ENCODE measurements at regions not wholly inside any gene's neighbourhood (a gene's known extent, or its start where the extent isn't known, plus 50 kb on each side); places are given as distances from the start of the nearest gene placed in this dataset.

GRCh38 chr9:19663570-19663969 lies 125.3 kb downstream of the SLC24A2 start:
- Histone ChIP-seq H3K4me2 (ENCODE audit: low read length) (no peak overlapping the region), H3K9ac (ENCODE audit: low read length) (no peak overlapping the region), H3K27ac (ENCODE audit: low read length) (no peak overlapping the region), H3K79me2 (ENCODE audit: low read length) (no peaks in the 10 kb centered on the region), H4K20me1 (ENCODE audit: insufficient read depth, low read length) (no peaks in the 10 kb centered on the region), H3K27me3 (ENCODE audit: low read depth, low read length) (peaks cover 28% of the 10 kb centered on the region), H3K36me3 (replicated peaks; ENCODE audit: low read depth, low read length) (no peaks in the 10 kb centered on the region), H3K9me3 (ENCODE audit: insufficient read depth, low read length) (no peaks in the 10 kb centered on the region), H3K4me1 (ENCODE audit: low read length) (peaks cover 18% of the 10 kb centered on the region), H3K4me3 (ENCODE audit: low read length) (no peak overlapping the region), H2AFZ (ENCODE audit: low read depth, low read length) (no peak overlapping the region)
- no peak for TF ChIP-seq EZH2phosphoT487 (IDR thresholded peaks at IDR 0.05; ENCODE audit: low read depth)
- TF ChIP-seq, protein P1, sequence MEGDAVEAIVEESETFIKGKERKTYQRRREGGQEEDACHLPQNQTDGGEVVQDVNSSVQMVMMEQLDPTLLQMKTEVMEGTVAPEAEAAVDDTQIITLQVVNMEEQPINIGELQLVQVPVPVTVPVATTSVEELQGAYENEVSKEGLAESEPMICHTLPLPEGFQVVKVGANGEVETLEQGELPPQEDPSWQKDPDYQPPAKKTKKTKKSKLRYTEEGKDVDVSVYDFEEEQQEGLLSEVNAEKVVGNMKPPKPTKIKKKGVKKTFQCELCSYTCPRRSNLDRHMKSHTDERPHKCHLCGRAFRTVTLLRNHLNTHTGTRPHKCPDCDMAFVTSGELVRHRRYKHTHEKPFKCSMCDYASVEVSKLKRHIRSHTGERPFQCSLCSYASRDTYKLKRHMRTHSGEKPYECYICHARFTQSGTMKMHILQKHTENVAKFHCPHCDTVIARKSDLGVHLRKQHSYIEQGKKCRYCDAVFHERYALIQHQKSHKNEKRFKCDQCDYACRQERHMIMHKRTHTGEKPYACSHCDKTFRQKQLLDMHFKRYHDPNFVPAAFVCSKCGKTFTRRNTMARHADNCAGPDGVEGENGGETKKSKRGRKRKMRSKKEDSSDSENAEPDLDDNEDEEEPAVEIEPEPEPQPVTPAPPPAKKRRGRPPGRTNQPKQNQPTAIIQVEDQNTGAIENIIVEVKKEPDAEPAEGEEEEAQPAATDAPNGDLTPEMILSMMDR (IDR thresholded peaks at IDR 0.05; ENCODE audit: low read depth, low read length): no peak

GRCh38 chr9:19662213-19662612 lies 126.6 kb downstream of the SLC24A2 start:
- Histone ChIP-seq H3K27me3 (ENCODE audit: low read depth, low read length) (peaks cover 28% of the 10 kb centered on the region), H3K79me2 (ENCODE audit: low read length) (no peaks in the 10 kb centered on the region), H4K20me1 (ENCODE audit: insufficient read depth, low read length) (no peaks in the 10 kb centered on the region), H3K9me3 (ENCODE audit: insufficient read depth, low read length) (no peaks in the 10 kb centered on the region), H3K27ac (ENCODE audit: low read length) (no peak overlapping the region), H3K4me1 (ENCODE audit: low read length) (peaks cover 18% of the 10 kb centered on the region), H3K4me2 (ENCODE audit: low read length) (no peak overlapping the region), H3K4me3 (ENCODE audit: low read length) (no peak overlapping the region), H3K36me3 (replicated peaks; ENCODE audit: low read depth, low read length) (no peaks in the 10 kb centered on the region), H2AFZ (ENCODE audit: low read depth, low read length) (no peak overlapping the region), H3K9ac (ENCODE audit: low read length) (no peak overlapping the region)
- TF ChIP-seq, protein P1 (IDR thresholded peaks at IDR 0.05; ENCODE audit: low read depth, low read length): no peak
- no peak for TF ChIP-seq EZH2phosphoT487 (IDR thresholded peaks at IDR 0.05; ENCODE audit: low read depth)

DNA sequence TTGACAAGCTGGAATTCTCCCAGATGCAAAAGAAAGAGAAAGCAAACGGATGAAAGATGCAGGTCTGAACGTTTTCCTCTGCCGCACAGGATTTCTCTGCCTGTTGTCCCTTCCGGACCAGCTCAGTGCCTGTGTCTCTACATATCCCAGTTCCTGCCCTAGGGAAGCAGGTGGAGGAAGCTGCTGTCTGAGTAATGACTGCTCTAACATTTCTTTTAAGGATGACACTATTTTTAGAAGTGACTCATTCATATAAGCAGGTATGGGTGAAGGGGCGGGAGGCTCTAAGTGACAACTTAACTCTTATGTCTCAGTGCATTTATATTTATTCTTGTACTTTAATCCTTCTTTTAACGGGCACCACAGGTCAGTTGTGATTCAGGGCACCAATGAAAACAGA lies 128.8 kb downstream of the SLC24A2 start:
- Histone ChIP-seq H3K27me3 (ENCODE audit: low read depth, low read length) (peaks cover 29% of the 10 kb centered on the region), H3K4me1 (ENCODE audit: low read length) (peaks cover 2% of the 10 kb centered on the region), H3K79me2 (ENCODE audit: low read length) (no peaks in the 10 kb centered on the region), H2AFZ (ENCODE audit: low read depth, low read length) (no peak overlapping the region), H3K27ac (ENCODE audit: low read length) (no peak overlapping the region), H3K4me3 (ENCODE audit: low read length) (no peak overlapping the region), H3K4me2 (ENCODE audit: low read length) (no peak overlapping the region), H3K9me3 (ENCODE audit: insufficient read depth, low read length) (no peaks in the 10 kb centered on the region), H3K36me3 (replicated peaks; ENCODE audit: low read depth, low read length) (no peaks in the 10 kb centered on the region), H3K9ac (ENCODE audit: low read length) (no peak overlapping the region), H4K20me1 (ENCODE audit: insufficient read depth, low read length) (no peaks in the 10 kb centered on the region)
- no peak for TF ChIP-seq EZH2phosphoT487 (IDR thresholded peaks at IDR 0.05; ENCODE audit: low read depth)
- TF ChIP-seq, protein P1 (IDR thresholded peaks at IDR 0.05; ENCODE audit: low read depth, low read length): no peak

DNA sequence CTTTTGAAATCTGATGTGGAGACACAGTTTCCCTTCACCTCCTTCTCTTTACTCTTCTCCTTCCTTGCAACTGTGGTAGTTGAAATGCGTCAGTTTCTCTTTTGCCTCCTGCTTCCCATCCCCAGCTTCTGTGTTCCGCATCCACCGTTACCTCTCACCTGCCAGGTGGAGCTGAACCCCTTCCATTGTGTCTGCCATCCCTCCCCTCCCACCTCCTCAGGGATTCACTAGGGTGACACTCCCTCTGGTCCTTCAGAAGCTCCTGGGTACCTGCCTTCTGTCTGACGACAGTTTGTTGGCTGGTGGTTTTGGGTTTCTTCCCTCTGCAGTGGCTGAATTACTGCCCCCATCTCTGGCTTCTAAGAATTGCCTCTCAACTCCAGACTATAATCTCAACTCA lies 132.1 kb downstream of the SLC24A2 start:
- Histone ChIP-seq H3K4me2 (ENCODE audit: low read length) (no peak overlapping the region), H3K4me3 (ENCODE audit: low read length) (no peak overlapping the region), H3K9ac (ENCODE audit: low read length) (no peak overlapping the region), H3K36me3 (replicated peaks; ENCODE audit: low read depth, low read length) (no peaks in the 10 kb centered on the region), H3K79me2 (ENCODE audit: low read length) (no peaks in the 10 kb centered on the region), H2AFZ (ENCODE audit: low read depth, low read length) (no peak overlapping the region), H3K4me1 (ENCODE audit: low read length) (no peaks in the 10 kb centered on the region), H3K27me3 (ENCODE audit: low read depth, low read length) (peaks cover 35% of the 10 kb centered on the region), H3K27ac (ENCODE audit: low read length) (no peak overlapping the region), H4K20me1 (ENCODE audit: insufficient read depth, low read length) (no peaks in the 10 kb centered on the region), H3K9me3 (ENCODE audit: insufficient read depth, low read length) (no peaks in the 10 kb centered on the region)
- TF ChIP-seq, protein P1 (IDR thresholded peaks at IDR 0.05; ENCODE audit: low read depth, low read length): no peak
- TF ChIP-seq EZH2phosphoT487 (IDR thresholded peaks at IDR 0.05; ENCODE audit: low read depth): no peak

Measured in OCI-LY3 (cell line).